ENCODE measurements at regions not wholly inside any gene's neighbourhood (a gene's known extent, or its start where the extent isn't known, plus 50 kb on each side); places are given as distances from the start of the nearest gene placed in this dataset.

DNA sequence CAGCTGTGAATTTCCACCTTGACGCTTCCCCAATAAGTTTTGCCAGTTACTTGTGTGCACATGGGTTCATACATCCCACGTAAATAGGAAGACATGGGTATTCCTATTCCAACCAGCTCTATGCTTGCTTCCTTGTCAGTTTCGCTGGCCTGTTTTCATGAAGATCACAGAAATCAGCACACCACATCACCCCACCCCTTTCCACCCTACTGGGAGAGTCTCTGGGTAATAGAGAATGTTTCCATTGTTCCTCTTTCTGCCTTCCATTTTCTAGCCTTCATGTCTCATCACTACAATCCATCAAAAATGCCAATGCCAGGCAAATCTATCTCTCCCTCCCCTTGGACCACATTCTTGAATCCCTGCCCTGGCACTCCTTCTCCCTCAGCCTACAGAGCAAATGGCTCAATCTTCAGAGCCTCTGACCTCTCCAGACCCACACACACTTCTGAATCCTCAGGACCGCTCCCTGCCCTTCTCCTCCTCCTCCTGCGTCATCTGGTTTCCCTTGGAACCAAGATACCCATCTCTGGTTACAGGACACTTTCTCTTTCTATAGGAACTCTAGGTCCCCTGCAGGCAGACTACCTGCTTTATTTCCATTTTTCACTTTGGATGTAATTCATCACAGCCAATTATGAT, 323.3 kb downstream of the DHX15 start:
- no peak for TF ChIP-seq POLR2AphosphoS5 (IDR thresholded peaks at IDR 0.05)
- TF ChIP-seq, protein P1, sequence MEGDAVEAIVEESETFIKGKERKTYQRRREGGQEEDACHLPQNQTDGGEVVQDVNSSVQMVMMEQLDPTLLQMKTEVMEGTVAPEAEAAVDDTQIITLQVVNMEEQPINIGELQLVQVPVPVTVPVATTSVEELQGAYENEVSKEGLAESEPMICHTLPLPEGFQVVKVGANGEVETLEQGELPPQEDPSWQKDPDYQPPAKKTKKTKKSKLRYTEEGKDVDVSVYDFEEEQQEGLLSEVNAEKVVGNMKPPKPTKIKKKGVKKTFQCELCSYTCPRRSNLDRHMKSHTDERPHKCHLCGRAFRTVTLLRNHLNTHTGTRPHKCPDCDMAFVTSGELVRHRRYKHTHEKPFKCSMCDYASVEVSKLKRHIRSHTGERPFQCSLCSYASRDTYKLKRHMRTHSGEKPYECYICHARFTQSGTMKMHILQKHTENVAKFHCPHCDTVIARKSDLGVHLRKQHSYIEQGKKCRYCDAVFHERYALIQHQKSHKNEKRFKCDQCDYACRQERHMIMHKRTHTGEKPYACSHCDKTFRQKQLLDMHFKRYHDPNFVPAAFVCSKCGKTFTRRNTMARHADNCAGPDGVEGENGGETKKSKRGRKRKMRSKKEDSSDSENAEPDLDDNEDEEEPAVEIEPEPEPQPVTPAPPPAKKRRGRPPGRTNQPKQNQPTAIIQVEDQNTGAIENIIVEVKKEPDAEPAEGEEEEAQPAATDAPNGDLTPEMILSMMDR (IDR thresholded peaks at IDR 0.05): no peak
